B cell (primary cell): ENCODE measurements at regions not wholly inside any gene's neighbourhood (a gene's known extent, or its start where the extent isn't known, plus 50 kb on each side); places are given as distances from the start of the nearest gene placed in this dataset.

Experiments used
- ATAC-seq: fragments of 200-7000 bp; cut with Tn5 transposase; one replicate; pipeline ENCODE4 v1.10.0; 2021; ENCODE audit warnings: low read depth, mild to moderate bottlenecking, moderate number of reproducible peaks, moderate library complexity
- CTCF ChIA-PET: fragments of 350-600 bp; sonication (Branson Sonifier 250); formaldehyde crosslinking; loops from one replicate; lab custom pipeline; 2021; ENCODE audit warnings: antibody characterized with exemption, inconsistent platforms; lab: Charles Lee
- POLR2A ChIA-PET: fragments of 350-600 bp; sonication (Branson Sonifier 250); formaldehyde crosslinking; loops from one replicate; lab custom pipeline; 2021; ENCODE audit warnings: antibody characterized with exemption; lab: Charles Lee
- DNase-seq: peaks from one replicate; pipeline ENCODE4 v3.0.0; 2013
- H2AFZ ChIP-seq: 2 replicates; pipeline ENCODE4 v1.6.1; 2012; ENCODE audit warnings: mild to moderate bottlenecking, low read depth, low read length; ENCODE audit not compliant: insufficient read depth, poor library complexity, severe bottlenecking
- H3K27ac ChIP-seq, 2 donors: 1 replicate in 1 of 2; 2 replicates in 1 of 2; pipeline ENCODE4 v1.5.1; 2012 to 2013; ENCODE audit warnings: low read length in 2 of 2, mild to moderate bottlenecking in 2 of 2, moderate library complexity in 1 of 2
- H3K27me3 ChIP-seq, 4 experiments: fragments of 200-600 bp in 1 of 4; sonication (generic) in 1 of 4; replicated peaks in 1 of 4; 1 replicate in 2 of 4; 2 replicates in 2 of 4; pipeline versions ENCODE4 v1.6.1 to v1.7.0; 2013 to 2016; ENCODE audit warnings: low read length in 3 of 4, mild to moderate bottlenecking in 2 of 4, mixed read lengths in 1 of 4, moderate library complexity in 1 of 4; ENCODE audit not compliant: insufficient read depth in 4 of 4, control insufficient read depth in 3 of 4; ENCODE audit errors: control extremely low read depth in 1 of 4
- H3K36me3 ChIP-seq, 2 experiments: replicated peaks in 1 of 2; 1 replicate in 1 of 2; 2 replicates in 1 of 2; pipeline versions ENCODE4 v1.6.1 to v1.7.1; 2013; ENCODE audit warnings: low read length in 1 of 2; ENCODE audit not compliant: insufficient read depth in 2 of 2, control insufficient read depth in 1 of 2; ENCODE audit errors: control extremely low read depth in 1 of 2, extremely low read depth in 1 of 2
- H3K4me1 ChIP-seq, 2 donors: fragments of 200-600 bp in 1 of 2; sonication (generic) in 1 of 2; 1 replicate in 1 of 2; 2 replicates in 1 of 2; pipeline versions ENCODE4 v1.5.1 to v1.6.1; 2013 to 2017; ENCODE audit warnings: low read length in 2 of 2; ENCODE audit not compliant: control insufficient read depth in 2 of 2, insufficient read depth in 2 of 2
- H3K4me2 ChIP-seq: replicated peaks from 2 replicates; pipeline ENCODE3; 2012; ENCODE audit warnings: mild to moderate bottlenecking, low read depth, low read length; ENCODE audit not compliant: poor library complexity, severe bottlenecking
- H3K4me3 ChIP-seq, 5 experiments: fragments of 200-600 bp in 1 of 5; sonication (generic) in 1 of 5; 1 replicate in 3 of 5; 2 replicates in 2 of 5; pipeline versions ENCODE4 v1.5.1 to v1.7.0; 2011 to 2016; ENCODE audit warnings: low read length in 4 of 5, mild to moderate bottlenecking in 4 of 5, low read depth in 2 of 5, control low read depth in 1 of 5, moderate library complexity in 1 of 5; ENCODE audit not compliant: insufficient read depth in 1 of 5; ENCODE audit errors: control extremely low read depth in 1 of 5, extremely low read depth in 1 of 5
- H3K79me2 ChIP-seq: fragments of 200-600 bp; sonication (generic); one replicate; pipeline ENCODE4 v1.6.0; 2016; ENCODE audit warnings: low read length; ENCODE audit not compliant: control insufficient read depth, insufficient read depth
- H3K9ac ChIP-seq: fragments of 200-600 bp; sonication (generic); 2 replicates; pipeline ENCODE4 v1.6.1; 2017; ENCODE audit warnings: mild to moderate bottlenecking, low read length, moderate library complexity
- H3K9me3 ChIP-seq, 3 donors: one replicate each; pipeline versions ENCODE4 v1.6.1 to v1.7.1; 2013; ENCODE audit warnings: low read length in 2 of 3; ENCODE audit not compliant: control insufficient read depth in 2 of 3, insufficient read depth in 1 of 3; ENCODE audit errors: control extremely low read depth in 1 of 3
- H4K20me1 ChIP-seq: 2 replicates; pipeline ENCODE4 v1.6.0; 2012; ENCODE audit warnings: mild to moderate bottlenecking, low read length; ENCODE audit not compliant: insufficient read depth, control insufficient read depth, poor library complexity, severe bottlenecking
- H3K27ac Mint-ChIP-seq: one replicate; pipeline ENCODE4 v1.8.0; 2021; ENCODE audit warnings: mixed read lengths
- H3K27me3 Mint-ChIP-seq: one replicate; pipeline ENCODE4 v1.8.0; 2021; ENCODE audit warnings: mixed read lengths
- H3K4me1 Mint-ChIP-seq: one replicate; pipeline ENCODE4 v1.8.0; 2021; ENCODE audit warnings: mixed read lengths
- H3K4me3 Mint-ChIP-seq: one replicate; pipeline ENCODE4 v1.8.0; 2021; ENCODE audit warnings: mixed read lengths
- H3K9me3 Mint-ChIP-seq: one replicate; pipeline ENCODE4 v1.8.0; 2022; ENCODE audit warnings: mixed read lengths; ENCODE audit not compliant: insufficient read depth
- EZH2 ChIP-seq: IDR thresholded peaks from 2 replicates; pipeline ENCODE4 v1.6.1; 2012; ENCODE audit warnings: borderline replicate concordance, low read depth, mild to moderate bottlenecking, moderate library complexity, low read length; ENCODE audit not compliant: insufficient read depth, poor library complexity, severe bottlenecking
- WGBS: methylation state at CpG from one replicate; pipeline ENCODE4 v1.1.5; 2013; ENCODE audit warnings: missing lambda C conversion rate; ENCODE audit not compliant: insufficient coverage; 5-methylcytosine and 5-hydroxymethylcytosine counted together
- intact Hi-C: fragments of 100-400 bp; cut with micrococcal nuclease; formaldehyde crosslinking; loops from one replicate; pipeline ENCODE4 v1.10.0; 2022
- TF ChIP-seq, protein P1 (sequence below): fragments of 200-600 bp; IDR thresholded peaks from one replicate; pipeline ENCODE4 v1.8.0; 2022; ENCODE audit warnings: antibody characterized with exemption, mild to moderate bottlenecking

DNA sequence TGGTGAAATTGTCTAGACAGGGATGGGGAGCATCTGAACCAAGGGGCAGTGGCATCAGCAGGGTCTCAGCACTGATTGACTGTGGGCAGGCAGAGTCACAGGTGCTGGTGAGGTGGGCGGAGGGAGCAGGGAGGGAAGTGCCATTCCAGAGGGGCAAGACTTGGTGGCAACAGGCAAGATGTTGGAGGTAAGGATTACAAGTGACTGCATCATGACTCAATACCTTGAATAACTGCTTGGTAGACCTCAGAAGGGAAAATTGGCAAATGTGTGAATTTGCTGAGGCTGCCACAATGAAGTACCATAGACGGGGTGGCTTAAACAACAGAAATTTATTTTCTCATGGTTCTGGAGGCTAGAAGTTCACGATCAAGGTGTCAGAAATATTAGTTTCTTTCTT is 419.1 kb downstream of the HS3ST3B1 start:
- Histone ChIP-seq H3K4me1 (no peaks in the 10 kb centered on the region), H3K27ac (no peak overlapping the region), H3K27me3 (no peaks in the 10 kb centered on the region), H3K36me3 (no peaks in the 10 kb centered on the region), H3K9me3 (peaks cover 1 to 4% (median 3%) of the 10 kb centered on the region in 3 donors), H3K4me3 (no peak overlapping the region), H4K20me1 (no peaks in the 10 kb centered on the region), H3K4me2 (no peak overlapping the region), H2AFZ (no peak overlapping the region), H3K9ac (no peak overlapping the region), H3K79me2 (no peaks in the 10 kb centered on the region)
- Mint-ChIP-seq H3K4me1 (no peaks in the 10 kb centered on the region), H3K4me3 (no peak overlapping the region), H3K9me3 (peaks cover 5% of the 10 kb centered on the region), H3K27ac (no peak overlapping the region), H3K27me3 (peaks cover 18% of the 10 kb centered on the region)
- CTCF ChIA-PET: no interaction called here
- no peak for ATAC-seq
- WGBS: 93% methylated on average over 2 of the region's 3 CpGs
- POLR2A ChIA-PET: no interaction called here
- TF ChIP-seq, protein P1, sequence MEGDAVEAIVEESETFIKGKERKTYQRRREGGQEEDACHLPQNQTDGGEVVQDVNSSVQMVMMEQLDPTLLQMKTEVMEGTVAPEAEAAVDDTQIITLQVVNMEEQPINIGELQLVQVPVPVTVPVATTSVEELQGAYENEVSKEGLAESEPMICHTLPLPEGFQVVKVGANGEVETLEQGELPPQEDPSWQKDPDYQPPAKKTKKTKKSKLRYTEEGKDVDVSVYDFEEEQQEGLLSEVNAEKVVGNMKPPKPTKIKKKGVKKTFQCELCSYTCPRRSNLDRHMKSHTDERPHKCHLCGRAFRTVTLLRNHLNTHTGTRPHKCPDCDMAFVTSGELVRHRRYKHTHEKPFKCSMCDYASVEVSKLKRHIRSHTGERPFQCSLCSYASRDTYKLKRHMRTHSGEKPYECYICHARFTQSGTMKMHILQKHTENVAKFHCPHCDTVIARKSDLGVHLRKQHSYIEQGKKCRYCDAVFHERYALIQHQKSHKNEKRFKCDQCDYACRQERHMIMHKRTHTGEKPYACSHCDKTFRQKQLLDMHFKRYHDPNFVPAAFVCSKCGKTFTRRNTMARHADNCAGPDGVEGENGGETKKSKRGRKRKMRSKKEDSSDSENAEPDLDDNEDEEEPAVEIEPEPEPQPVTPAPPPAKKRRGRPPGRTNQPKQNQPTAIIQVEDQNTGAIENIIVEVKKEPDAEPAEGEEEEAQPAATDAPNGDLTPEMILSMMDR: no peak
- no peak for TF ChIP-seq EZH2
- intact Hi-C loops: no loop called here
- DNase-seq: no peak

DNA sequence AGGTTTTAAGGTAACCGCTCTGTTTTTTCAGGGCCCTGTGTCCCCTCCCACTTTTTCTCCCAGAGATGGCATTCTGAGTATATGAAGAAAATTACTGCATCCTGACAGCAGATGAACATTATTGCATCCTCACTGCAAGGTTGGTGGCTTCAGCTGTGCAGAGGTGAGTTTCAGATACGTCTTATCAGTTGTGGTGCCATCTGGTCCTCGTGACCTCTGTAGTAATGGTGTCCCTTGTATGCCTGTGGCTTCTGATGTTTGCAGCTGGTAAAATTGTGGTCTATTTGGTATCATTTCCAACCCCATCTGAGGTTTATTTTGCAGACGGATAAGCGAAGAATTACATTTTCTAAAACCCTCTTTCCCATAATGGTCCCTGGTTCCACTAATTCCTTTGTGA is 417.0 kb downstream of the HS3ST3B1 start:
- no peak overlapping the region for H3K27ac Mint-ChIP-seq
- H3K9me3 Mint-ChIP-seq: no peaks in the 10 kb centered on the region
- Histone ChIP-seq H4K20me1 (no peaks in the 10 kb centered on the region), H3K27ac (no peak overlapping the region), H3K9me3 (peaks cover 0 to 2% (median 1%) of the 10 kb centered on the region in 3 donors), H3K4me2 (no peak overlapping the region), H3K27me3 (no peaks in the 10 kb centered on the region), H2AFZ (no peak overlapping the region), H3K4me3 (no peak overlapping the region), H3K9ac (no peak overlapping the region), H3K4me1 (no peaks in the 10 kb centered on the region), H3K79me2 (no peaks in the 10 kb centered on the region), H3K36me3 (no peaks in the 10 kb centered on the region)
- no peaks in the 10 kb centered on the region for H3K4me1 Mint-ChIP-seq
- intact Hi-C loops: no loop called here
- 80% methylated on average over 2 of the region's 5 CpGs for WGBS
- DNase-seq: no peak
- ChIA-PET POLR2A (no interaction called here), CTCF (no interaction called here)
- TF ChIP-seq, protein P1: no peak
- TF ChIP-seq EZH2: no peak
- no peak overlapping the region for H3K4me3 Mint-ChIP-seq
- H3K27me3 Mint-ChIP-seq: peaks cover 25% of the 10 kb centered on the region
- no peak for ATAC-seq
